HG03354 (cell line): ENCODE measurements at regions not wholly inside any gene's neighbourhood (a gene's known extent, or its start where the extent isn't known, plus 50 kb on each side); places are given as distances from the start of the nearest gene placed in this dataset.

Experiments used
- ATAC-seq: cut with Tn5 transposase; IDR thresholded peaks from one replicate; pipeline ENCODE4 v1.9.1; 2021; ENCODE audit warnings: mild to moderate bottlenecking; ENCODE audit not compliant: unreplicated experiment, poor library complexity, severe bottlenecking

- no peak for ATAC-seq
Measured at GRCh38 chr1:71269818-71270217, 189.0 kb upstream of the ZRANB2 start.

GRCh38 chr1:71269179-71269578, 188.3 kb upstream of the ZRANB2 start:
- no peak for ATAC-seq

- ATAC-seq = no peak
Measured at GRCh38 chr1:71267220-71267619, 186.4 kb upstream of the ZRANB2 start.

GRCh38 chr1:71264039-71264438, 183.2 kb upstream of the ZRANB2 start:
- no peak for ATAC-seq

GRCh38 chr1:71262970-71263369, 182.1 kb upstream of the ZRANB2 start:
- ATAC-seq = no peak

GRCh38 chr1:71252900-71253299, 172.1 kb upstream of the ZRANB2 start:
- no peak for ATAC-seq

- no peak for ATAC-seq
Measured at GRCh38 chr1:71245246-71245645, 164.4 kb upstream of the ZRANB2 start.

GRCh38 chr1:71242239-71242638, 161.4 kb upstream of the ZRANB2 start:
- no peak for ATAC-seq

- no peak for ATAC-seq
Measured at GRCh38 chr1:71240656-71241055, 159.8 kb upstream of the ZRANB2 start.

- no peak for ATAC-seq
Measured at GRCh38 chr1:71236503-71236902, 155.7 kb upstream of the ZRANB2 start.

- ATAC-seq = no peak
Measured at GRCh38 chr1:71233645-71234044, 152.8 kb upstream of the ZRANB2 start.

GRCh38 chr1:71232786-71233185, 152.0 kb upstream of the ZRANB2 start:
- no peak for ATAC-seq

GRCh38 chr1:71232166-71232763, 151.4 kb upstream of the ZRANB2 start:
- ATAC-seq = no peak

GRCh38 chr1:71231751-71232150, 150.9 kb upstream of the ZRANB2 start:
- no peak for ATAC-seq

GRCh38 chr1:71228742-71229365, 148.0 kb upstream of the ZRANB2 start:
- no peak for ATAC-seq

- ATAC-seq = no peak
Measured at GRCh38 chr1:71228241-71228640, 147.4 kb upstream of the ZRANB2 start.

- no peak for ATAC-seq
Measured at GRCh38 chr1:71224741-71225377, 144.0 kb upstream of the ZRANB2 start.

GRCh38 chr1:71223641-71224340, 143.0 kb upstream of the ZRANB2 start:
- ATAC-seq = no peak

- no peak for ATAC-seq
Measured at GRCh38 chr1:71222668-71223067, 141.8 kb upstream of the ZRANB2 start.

GRCh38 chr1:71210718-71211117, 129.9 kb upstream of the ZRANB2 start:
- no peak for ATAC-seq

- ATAC-seq = no peak
Measured at GRCh38 chr1:71203241-71203640, 122.4 kb upstream of the ZRANB2 start.
